PC-9 (cell line): ENCODE measurements at regions not wholly inside any gene's neighbourhood (a gene's known extent, or its start where the extent isn't known, plus 50 kb on each side); places are given as distances from the start of the nearest gene placed in this dataset.
A peak's percentile ranks its signal among the peaks of the same experiment; 100 is the strongest.

ENCODE experiments used
- BruUV-seq: library from RNA; stranded (reverse); fragments of 400-500 nt; replicated peaks from 2 replicates; lab custom pipeline; 2021; lab: Mats Ljungman, UMichigan
- CTCF ChIA-PET: fragments of 300-600 bp; sonication (Branson Sonifier 250); formaldehyde crosslinking; loops from one replicate; lab custom pipeline; 2022; ENCODE audit warnings: antibody characterized with exemption; lab: Charles Lee
- POLR2A ChIA-PET: fragments of 300-600 bp; sonication (Branson Sonifier 250); formaldehyde crosslinking; loops from one replicate; lab custom pipeline; 2022; ENCODE audit warnings: antibody characterized with exemption; ENCODE audit not compliant: unreplicated experiment; lab: Charles Lee
- DNase-seq, 2 experiments: peaks; one replicate each; pipeline versions ENCODE4 v3.0.0 to v3.0.0-alpha.2; 2015 to 2022; ENCODE audit warnings: mixed read lengths in 1 of 2
- H2AFZ ChIP-seq: fragments of 200-600 bp; sonication (generic); 2 replicates; pipeline ENCODE4 v1.8.1; 2017; ENCODE audit warnings: antibody characterized with exemption
- H3F3A ChIP-seq: fragments of 200-600 bp; sonication (generic); 2 replicates; pipeline ENCODE4 v1.8.1; 2017; ENCODE audit warnings: antibody characterized with exemption, mild to moderate bottlenecking, low read depth; ENCODE audit not compliant: insufficient read depth
- H3K27ac ChIP-seq: fragments of 200-600 bp; sonication (generic); 2 replicates; pipeline ENCODE4 v1.6.1; 2016; ENCODE audit warnings: mixed run types
- H3K27me3 ChIP-seq: fragments of 200-600 bp; sonication (generic); 2 replicates; pipeline ENCODE4 v1.6.1; 2016; ENCODE audit warnings: low read depth, mixed run types; ENCODE audit not compliant: insufficient read depth
- H3K36me3 ChIP-seq: fragments of 200-600 bp; sonication (generic); 2 replicates; pipeline ENCODE4 v1.6.1; 2016; ENCODE audit warnings: low read depth, mixed run types
- H3K4me1 ChIP-seq: fragments of 200-600 bp; sonication (generic); replicated peaks from 2 replicates; pipeline ENCODE4 v1.6.1; 2016; ENCODE audit warnings: mixed run types; ENCODE audit not compliant: insufficient read depth
- H3K4me2 ChIP-seq: fragments of 200-600 bp; sonication (generic); 2 replicates; pipeline ENCODE4 v1.6.1; 2017; ENCODE audit warnings: mixed run types
- H3K4me3 ChIP-seq: fragments of 200-600 bp; sonication (generic); 2 replicates; pipeline ENCODE4 v1.6.1; 2016; ENCODE audit warnings: mixed run types
- H3K79me2 ChIP-seq: fragments of 200-600 bp; sonication (generic); 2 replicates; pipeline ENCODE4 v1.6.1; 2017; ENCODE audit warnings: low read depth, mixed run types
- H3K9me2 ChIP-seq: fragments of 200-600 bp; sonication (generic); 2 replicates; pipeline ENCODE4 v1.8.1; 2017; ENCODE audit warnings: mild to moderate bottlenecking; ENCODE audit not compliant: insufficient read depth
- H3K9me3 ChIP-seq: fragments of 200-600 bp; sonication (generic); 2 replicates; pipeline ENCODE4 v1.8.1; 2016; ENCODE audit warnings: low read depth; ENCODE audit not compliant: insufficient read depth
- H4K20me1 ChIP-seq: fragments of 200-600 bp; sonication (generic); 2 replicates; pipeline ENCODE4 v1.8.1; 2017; ENCODE audit not compliant: insufficient read depth
- EZH2 ChIP-seq: fragments of 200-600 bp; sonication (generic); IDR thresholded peaks from 2 replicates; pipeline ENCODE4 v1.8.0; 2017; ENCODE audit warnings: antibody characterized with exemption, low read depth
- intact Hi-C: fragments of 100-400 bp; cut with micrococcal nuclease; formaldehyde crosslinking; loops from one replicate; pipeline ENCODE4 v1.10.0; 2022; ENCODE audit not compliant: unreplicated experiment
- TF ChIP-seq, protein P1 (sequence below): fragments of 200-600 bp; sonication (generic); conservative IDR thresholded peaks from 2 replicates; pipeline ENCODE4 v1.6.1; 2017; ENCODE audit warnings: mixed run types, antibody characterized with exemption, mild to moderate bottlenecking, moderate library complexity

- ChIA-PET CTCF (no interaction called here), POLR2A (no interaction called here)
- H2AFZ ChIP-seq: peak overlapping the region; percentile 14; the same call in 1 of the 2 replicates
- H3K4me3 ChIP-seq: no peak overlapping the region
- H3K9me3 ChIP-seq: 0 out of 2 replicates have a peak, but pooled peaks cover 3% of the 10 kb centered on the region
- peak overlapping the region; percentile 54 for H3K27ac ChIP-seq
- H3K9me2 ChIP-seq: peaks cover 7% of the 10 kb centered on the region; the same call in 1 of the 2 replicates
- peaks cover 20% of the 10 kb centered on the region; the same call in 1 of the 2 replicates for H3F3A ChIP-seq
- BruUV-seq: no TSS peak
- peak in 1 of 2 experiments; percentile 88 for DNase-seq
- no peaks in the 10 kb centered on the region for H3K36me3 ChIP-seq
- no peaks in the 10 kb centered on the region for H3K79me2 ChIP-seq
- no peaks in the 10 kb centered on the region for H3K27me3 ChIP-seq
- H3K4me2 ChIP-seq: peak overlapping the region; percentile 37
- H4K20me1 ChIP-seq: no peaks in the 10 kb centered on the region
- H3K4me1 ChIP-seq: peaks cover 35% of the 10 kb centered on the region
- intact Hi-C loops: no loop called here
- TF ChIP-seq EZH2: no peak
- TF ChIP-seq, protein P1, sequence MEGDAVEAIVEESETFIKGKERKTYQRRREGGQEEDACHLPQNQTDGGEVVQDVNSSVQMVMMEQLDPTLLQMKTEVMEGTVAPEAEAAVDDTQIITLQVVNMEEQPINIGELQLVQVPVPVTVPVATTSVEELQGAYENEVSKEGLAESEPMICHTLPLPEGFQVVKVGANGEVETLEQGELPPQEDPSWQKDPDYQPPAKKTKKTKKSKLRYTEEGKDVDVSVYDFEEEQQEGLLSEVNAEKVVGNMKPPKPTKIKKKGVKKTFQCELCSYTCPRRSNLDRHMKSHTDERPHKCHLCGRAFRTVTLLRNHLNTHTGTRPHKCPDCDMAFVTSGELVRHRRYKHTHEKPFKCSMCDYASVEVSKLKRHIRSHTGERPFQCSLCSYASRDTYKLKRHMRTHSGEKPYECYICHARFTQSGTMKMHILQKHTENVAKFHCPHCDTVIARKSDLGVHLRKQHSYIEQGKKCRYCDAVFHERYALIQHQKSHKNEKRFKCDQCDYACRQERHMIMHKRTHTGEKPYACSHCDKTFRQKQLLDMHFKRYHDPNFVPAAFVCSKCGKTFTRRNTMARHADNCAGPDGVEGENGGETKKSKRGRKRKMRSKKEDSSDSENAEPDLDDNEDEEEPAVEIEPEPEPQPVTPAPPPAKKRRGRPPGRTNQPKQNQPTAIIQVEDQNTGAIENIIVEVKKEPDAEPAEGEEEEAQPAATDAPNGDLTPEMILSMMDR: no peak
Measured at GRCh38 chr7:138196971-138197896, 121.0 kb downstream of the AKR1D1 start.

DNA sequence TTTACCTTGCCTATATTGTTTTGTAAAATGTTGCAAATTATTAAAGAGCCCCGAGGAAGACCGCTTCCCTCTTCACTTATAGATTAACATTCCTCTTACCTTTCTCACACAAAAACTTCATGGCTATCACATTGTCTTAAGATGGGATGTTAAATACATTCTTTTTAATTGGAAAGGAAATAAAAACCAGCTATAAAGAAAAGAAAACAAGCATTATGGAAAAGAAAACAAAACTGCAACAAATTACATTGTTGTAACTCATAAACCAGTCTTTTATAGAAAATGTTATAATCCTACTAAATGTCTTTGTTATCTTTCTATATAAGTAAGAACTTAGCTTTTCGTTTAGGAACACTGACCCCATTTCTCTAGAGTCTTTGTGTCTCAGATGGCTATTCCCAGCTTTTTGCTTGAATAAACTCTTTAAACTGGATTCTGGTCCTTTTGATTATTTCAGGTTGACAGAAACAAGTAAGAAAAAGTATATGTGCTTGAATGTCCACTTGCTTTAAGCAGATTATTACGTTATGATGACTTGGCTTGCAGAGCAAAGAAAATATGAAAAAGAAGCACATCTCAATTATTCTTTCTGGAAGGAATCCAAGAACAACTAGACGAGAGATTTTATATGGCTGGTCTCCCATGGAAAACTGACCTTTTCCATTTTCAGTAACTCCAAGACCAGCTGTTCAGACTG is 128.2 kb downstream of the AKR1D1 start:
- no peaks in the 10 kb centered on the region for H3K9me3 ChIP-seq
- no TSS peak for BruUV-seq
- H3K36me3 ChIP-seq: no peaks in the 10 kb centered on the region
- H3K4me3 ChIP-seq: no peak overlapping the region
- TF ChIP-seq, protein P1: no peak
- no peak for TF ChIP-seq EZH2
- CTCF ChIA-PET: no interaction called here
- H4K20me1 ChIP-seq: no peaks in the 10 kb centered on the region
- no peak for DNase-seq
- H3K27me3 ChIP-seq: no peaks in the 10 kb centered on the region
- H3K9me2 ChIP-seq: peaks cover 7% of the 10 kb centered on the region; the same call in 1 of the 2 replicates
- no peaks in the 10 kb centered on the region for H3F3A ChIP-seq
- H3K4me2 ChIP-seq: no peak overlapping the region
- POLR2A ChIA-PET: no interaction called here
- no peak overlapping the region for H3K27ac ChIP-seq
- no peak overlapping the region for H2AFZ ChIP-seq
- intact Hi-C loops: no loop called here
- H3K4me1 ChIP-seq: no peaks in the 10 kb centered on the region
- no peaks in the 10 kb centered on the region for H3K79me2 ChIP-seq

DNA sequence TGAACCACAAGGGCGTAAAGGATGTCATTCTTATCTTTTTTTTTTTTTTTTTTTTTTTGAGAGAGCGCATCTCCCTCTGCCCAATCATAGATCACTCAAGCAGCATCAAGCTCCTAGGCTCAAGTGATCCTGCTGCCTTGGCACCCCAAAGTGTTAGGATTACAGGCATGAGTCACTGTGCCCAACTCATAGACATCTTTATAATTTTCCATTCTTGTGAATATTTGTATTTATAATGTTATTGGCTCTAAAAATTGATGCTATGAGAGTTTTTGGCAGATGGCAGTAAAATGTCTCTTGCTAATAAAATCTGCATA is 128.7 kb downstream of the AKR1D1 start:
- H3K9me2 ChIP-seq: peaks cover 5% of the 10 kb centered on the region; the same call in 1 of the 2 replicates
- H2AFZ ChIP-seq: no peak overlapping the region
- H3K79me2 ChIP-seq: no peaks in the 10 kb centered on the region
- ChIA-PET POLR2A (no interaction called here), CTCF (no interaction called here)
- no peak overlapping the region for H3K27ac ChIP-seq
- H3K4me3 ChIP-seq: no peak overlapping the region
- BruUV-seq: no TSS peak
- no peaks in the 10 kb centered on the region for H4K20me1 ChIP-seq
- H3K4me1 ChIP-seq: no peaks in the 10 kb centered on the region
- no peaks in the 10 kb centered on the region for H3K36me3 ChIP-seq
- no peaks in the 10 kb centered on the region for H3K27me3 ChIP-seq
- no peaks in the 10 kb centered on the region for H3K9me3 ChIP-seq
- DNase-seq: no peak
- TF ChIP-seq EZH2: no peak
- TF ChIP-seq, protein P1: no peak
- intact Hi-C loops: no loop called here
- no peak overlapping the region for H3K4me2 ChIP-seq
- no peaks in the 10 kb centered on the region for H3F3A ChIP-seq
